LHCN-M2 (cell line): ENCODE measurements at regions not wholly inside any gene's neighbourhood (a gene's known extent, or its start where the extent isn't known, plus 50 kb on each side); places are given as distances from the start of the nearest gene placed in this dataset.

Experiments used
- DNase-seq: peaks from one replicate; pipeline ENCODE4 v3.0.0-alpha.2; 2012; ENCODE audit warnings: low read depth

DNA sequence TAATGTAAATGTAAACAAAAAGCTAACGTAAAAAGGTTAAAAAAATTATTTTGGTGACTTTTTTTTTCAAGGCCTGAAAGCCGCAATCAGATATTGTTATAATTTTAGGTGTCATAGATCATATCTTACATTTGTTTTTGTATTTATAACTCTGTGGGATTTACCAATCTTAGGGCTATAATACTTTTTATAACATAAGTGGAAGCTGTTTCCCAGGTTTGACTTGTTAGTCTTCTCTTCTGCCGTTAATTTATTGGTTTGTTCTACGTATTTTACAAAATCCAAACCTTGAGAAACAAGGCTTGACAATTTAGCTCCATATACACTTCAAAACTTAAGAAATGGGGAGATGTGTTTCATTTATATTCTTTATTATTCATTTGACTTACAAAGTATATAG lies 119.4 kb downstream of the EVX1 start:
- DNase-seq, result no peak

DNA sequence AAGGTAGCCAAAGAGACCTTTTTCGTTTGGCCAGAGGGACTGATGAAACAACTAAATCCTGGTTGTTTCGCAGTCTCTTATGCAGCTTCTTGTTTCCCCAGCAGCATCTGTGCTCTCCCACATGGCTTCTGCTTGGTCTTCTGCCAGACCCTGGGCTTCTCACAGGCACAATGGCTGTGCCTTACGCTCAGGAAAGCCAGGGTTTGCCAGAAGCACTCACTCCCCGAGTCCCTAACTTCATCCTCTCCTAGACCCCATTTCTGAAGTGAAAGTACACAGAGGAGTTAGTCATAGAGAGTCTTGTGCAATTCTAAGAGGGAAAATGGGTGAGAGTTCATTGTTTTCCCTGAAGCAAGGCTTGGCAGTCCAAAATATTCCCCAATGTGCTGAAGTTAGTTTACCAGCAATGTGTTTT lies 121.7 kb downstream of the EVX1 start:
- peak; percentile 77 for DNase-seq

DNA sequence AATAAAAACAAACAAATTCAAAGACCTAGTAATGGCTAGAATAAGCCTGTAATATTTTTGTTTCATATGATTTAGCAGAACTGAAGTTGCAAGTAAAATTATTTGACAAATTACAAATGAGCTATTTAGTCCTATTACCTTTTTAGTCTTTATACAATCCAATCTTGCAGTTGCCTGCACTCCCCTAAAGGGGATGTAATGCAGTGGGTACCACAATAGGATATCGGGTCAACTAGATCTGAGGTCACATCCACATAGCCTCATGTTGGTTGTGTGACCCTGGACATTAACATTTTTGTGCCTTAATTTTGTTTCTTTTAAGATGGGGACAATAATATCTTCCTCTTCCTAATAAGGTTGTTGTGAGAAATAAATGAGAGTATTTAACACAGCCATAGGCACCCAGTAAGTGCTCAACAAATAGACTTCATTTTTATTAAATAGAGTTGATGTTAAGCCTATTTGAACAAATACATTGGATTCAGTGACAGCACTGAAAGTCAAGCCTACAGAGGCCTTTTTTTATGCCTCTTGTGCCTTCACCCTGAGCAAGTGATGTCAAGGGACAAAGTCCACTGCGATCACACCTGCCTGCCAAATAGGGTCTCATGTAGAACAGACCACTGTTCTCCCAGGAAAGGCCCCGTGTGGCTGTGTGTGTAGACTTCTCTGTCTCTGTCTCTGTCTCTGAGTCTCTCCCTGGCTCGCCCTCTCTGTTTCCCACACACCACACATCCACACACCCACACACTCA lies 124.8 kb downstream of the EVX1 start:
- DNase-seq, result no peak

DNA sequence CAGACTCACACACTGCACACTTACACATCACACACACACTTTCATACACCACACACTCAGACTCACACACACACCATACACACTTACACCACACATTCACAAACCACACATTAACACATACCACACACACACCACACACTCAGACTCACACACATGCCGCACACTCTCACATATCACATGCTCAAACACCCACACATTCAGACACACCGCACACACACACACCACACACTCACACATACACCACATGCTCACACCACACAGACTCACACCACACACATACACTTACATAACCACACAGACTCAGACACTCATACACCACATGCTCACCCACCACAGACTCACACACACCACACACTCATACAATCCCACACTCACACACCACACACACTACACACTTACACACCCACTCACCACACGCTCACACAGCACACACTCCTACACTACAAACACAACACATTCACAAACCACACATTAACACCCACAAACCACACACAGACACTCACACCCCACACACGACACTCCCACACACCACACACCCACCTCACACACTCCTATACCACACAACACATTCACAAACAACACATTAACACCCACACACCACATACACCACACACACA lies 125.4 kb downstream of the EVX1 start:
- no peak for DNase-seq

DNA sequence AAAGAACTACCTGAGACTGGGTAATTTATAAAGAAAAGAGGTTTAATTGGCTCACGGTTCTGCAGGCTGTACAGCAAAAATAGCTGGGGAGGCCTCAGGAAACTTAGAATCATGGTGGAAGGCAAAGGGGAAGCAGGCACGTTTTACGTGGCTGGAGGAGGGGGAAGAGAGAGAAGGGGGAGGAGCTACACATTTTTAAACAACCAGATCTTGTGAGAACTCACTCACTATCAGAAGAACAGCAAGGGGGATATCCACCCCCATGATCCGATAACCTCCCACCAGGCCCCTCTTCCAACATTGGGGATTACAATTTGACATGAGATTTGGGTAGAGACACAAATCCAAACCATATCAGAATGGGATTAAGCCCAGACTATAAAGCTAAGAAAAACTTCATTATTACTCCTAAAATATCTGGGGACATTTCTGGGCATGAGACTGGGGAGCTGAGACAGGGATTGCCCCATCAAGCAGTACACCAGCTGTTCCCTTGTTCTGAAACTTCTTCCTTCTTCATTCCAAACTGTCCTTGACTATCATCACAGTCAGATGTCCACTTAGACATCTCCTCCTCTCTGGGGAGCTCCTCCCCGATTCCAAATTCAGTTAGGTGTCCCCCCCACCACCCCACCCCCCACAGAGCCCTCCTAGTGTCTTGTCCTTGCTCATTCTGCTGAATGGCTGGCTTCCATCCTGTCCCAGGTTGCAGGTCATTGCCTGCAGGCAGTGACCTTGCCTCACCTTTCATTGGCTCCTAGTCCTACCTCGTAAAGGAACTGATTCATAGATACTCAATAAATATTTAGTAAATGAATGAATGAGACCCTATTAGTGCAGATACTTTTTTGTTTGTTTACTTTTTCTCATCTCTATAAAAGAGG lies 132.6 kb downstream of the EVX1 start:
- DNase-seq, result no peak

DNA sequence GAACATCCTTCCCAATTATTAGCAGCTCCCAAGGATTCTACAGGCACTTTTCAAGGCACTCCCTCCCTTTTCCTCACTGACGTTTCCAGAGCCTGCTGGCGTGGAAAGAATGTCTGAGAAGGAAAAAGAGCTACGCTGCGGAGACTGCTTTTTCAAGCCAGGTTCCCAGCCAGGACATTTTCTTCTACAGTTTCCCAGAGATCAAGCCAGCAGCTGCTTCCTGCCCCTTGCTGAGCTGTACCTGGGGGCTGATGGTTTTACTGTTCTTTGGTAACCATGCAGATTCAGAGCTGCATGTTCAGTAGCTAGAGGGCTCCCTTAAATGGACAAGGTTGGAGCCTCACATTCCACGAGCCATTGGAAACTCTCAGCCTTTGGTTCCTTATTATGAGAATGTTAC lies 133.4 kb downstream of the EVX1 start:
- peak; percentile 6 for DNase-seq

DNA sequence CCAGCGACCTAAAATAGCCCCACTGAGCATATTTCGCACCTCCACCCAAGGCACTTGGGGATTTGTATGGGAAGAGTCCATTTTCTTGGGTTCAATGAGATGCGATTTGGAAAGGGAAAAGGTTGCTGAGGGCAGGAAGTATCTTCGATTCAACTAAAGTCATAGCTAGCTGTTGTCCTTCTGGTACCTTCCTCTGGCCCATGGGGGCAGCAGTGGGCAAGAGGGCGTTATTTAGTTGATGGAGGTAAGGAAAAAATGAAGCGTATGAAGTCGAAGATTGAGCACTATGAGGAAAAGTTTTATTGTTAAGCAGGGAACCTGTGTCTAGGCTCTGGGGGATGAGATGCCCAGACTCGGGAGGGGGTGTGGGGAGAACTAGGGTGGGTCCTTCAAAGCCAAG lies 135.4 kb downstream of the EVX1 start:
- DNase-seq, result no peak

DNA sequence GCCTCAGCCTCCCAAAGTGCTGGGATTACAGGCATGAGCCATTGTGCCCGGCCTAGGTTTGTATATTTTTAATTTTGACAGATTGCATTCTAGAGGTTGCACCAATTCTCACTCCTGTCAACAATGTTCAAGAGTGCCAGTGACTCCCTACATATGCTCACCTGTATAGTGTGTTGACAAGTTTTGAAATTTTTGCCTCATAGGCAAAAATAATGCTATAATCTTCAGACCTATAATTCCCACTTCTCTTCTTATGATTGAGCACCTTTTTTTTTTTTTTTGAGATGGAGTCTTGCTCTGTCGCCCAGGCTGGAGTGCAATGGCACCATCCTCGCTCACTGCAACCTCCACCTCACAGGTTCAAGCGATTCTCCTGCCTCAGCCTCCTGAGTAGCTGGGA lies 139.7 kb downstream of the EVX1 start:
- no peak for DNase-seq

DNA sequence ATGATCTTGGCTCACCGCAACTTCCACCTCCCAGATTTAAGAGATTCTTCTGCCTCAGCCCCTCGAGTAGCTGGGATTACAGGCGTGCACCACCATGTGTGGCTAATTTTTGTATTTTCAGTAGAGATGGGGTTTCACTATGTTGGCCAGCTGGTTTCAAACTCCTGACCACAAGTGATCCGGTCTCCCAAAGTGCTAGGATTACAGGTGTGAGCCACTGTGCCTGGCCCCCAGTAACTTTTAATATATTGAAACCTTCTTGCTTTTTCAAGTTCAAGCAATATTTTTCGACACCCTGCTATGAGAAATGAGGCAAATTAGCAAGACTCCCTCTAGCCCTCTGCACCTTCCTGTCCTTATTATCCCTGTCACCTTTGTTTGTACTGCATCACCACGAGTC lies 144.0 kb downstream of the EVX1 start:
- DNase-seq, result no peak

DNA sequence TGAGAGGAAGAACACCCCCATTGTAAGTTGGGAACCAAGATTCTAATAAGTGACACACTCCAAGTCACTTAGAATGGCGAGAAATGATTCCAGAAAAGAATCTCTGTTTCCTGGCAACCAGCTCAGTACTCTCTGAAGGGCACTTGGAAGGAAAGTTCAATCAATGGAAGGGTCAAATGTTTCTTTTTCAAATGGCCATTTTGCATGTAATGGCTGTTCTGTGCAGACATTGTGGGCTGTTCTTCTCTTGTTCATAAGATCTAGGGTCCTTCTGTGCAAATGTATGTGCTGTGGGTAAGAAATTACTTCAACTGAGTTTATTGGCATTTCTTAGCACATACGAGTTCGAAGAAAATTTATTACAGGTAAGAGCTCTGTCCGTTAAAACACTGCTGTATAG lies 145.3 kb downstream of the EVX1 start:
- DNase-seq, result no peak

DNA sequence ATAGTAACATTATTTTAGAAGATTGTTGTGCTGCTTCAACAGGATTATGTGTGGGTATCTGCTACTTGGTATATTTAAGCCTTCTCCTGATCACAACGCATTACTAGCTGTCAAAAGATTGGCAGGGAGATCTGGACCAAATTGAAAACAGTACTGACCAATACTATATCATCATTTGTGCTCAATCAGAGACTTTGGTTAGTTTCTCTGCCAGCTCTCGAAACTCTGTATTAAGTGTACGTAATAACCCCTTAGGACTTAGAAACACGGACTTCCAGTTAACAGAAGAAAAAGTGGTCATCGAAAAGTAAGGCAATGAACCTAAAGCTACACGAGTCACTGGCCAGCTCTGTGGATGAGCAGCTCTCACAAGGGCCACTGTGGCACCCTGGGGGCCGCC lies 146.0 kb downstream of the EVX1 start:
- DNase-seq, result no peak

DNA sequence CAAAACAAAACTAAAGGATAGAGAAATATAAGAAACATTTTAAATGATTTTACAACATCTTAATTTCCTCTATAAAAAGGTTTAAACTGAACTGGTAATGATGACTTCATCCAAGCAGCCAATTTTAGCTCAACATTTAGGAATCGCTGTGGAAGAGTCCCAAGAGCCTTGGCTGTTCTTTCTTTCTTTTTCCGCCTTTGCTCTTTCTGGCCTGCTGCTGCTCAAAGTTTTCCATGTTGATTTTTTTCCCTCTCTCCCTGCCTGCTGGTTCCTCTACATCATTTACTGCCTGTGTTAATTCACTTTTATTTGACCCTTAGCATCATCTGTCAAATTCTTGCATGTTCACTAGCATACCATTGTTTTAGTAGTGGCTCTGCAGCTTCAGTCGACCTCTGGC lies 146.9 kb downstream of the EVX1 start:
- no peak for DNase-seq

DNA sequence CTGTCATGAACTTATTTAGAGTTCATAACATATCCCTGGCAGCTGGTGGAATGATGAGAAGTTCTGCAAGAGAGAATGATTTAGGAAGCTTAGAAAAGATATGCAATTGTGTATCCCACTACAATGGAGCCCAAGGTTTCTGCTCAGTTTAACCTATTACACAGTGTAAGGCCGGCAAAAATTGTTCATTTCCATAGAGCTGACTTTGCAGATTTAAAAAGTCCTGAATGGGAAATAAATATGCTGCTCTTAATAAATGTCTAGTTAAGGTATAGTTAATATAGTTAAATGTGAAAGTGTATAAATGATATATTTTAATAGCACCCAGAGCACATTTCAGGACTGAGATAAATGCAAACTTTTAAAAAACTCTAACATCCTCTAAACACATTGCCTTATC lies 149.9 kb downstream of the EVX1 start:
- DNase-seq, result no peak

DNA sequence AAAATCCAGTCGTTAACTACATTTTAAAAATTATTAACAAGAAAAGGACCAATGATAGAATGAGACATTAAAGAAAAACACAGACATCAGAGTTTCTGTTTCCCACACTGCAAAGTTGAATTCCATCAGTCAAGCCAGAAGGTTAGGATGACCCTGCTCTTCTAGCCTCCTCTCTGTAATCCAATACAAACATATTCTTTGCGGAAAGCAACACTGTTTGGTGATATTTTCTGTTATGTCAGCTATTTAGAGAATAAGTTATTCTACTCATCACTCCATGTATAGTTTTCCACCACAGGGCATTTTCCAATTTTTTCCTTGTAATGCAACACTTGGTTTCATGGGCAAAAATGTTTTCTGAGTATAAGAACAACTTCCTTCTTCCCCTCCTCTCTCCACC lies 152.3 kb downstream of the EVX1 start:
- no peak for DNase-seq

DNA sequence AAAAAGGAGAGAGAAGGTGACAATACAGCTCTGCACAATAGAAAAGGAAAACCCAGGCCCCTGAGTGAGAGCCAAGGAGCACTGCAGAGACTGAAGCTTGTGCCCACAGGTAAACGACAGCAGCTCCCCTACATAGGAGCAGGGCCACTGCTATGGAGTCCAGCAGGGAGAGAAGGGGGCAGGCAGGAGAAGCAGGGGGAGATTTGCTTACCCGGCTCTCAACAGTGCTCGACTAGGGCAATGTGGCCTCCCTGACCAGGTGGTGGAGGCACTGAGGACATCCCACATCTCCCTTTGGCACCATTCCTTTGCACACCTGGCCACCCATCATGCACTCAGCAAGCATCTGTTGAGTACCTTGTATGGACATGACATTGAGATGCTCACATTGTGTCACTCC lies 153.0 kb downstream of the EVX1 start:
- no peak for DNase-seq

DNA sequence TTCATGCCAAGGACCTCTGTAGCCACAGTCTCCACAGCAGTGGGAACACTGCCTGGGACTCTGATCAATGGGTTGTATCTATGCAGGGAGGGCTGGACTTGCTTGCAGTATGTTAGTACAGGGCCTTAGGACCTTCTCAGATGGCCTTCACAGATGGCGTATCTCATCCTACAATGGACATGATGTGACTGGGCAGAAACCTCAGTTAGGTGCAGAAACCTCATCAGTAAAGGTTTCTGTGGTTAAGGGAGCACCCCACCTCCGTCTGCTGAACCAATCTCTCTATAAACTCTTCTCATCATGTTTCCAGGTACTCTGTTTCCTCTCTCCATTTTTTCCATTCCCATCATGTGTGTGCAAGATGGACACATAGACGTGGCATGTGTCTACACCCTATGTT lies 154.9 kb downstream of the EVX1 start:
- DNase-seq, result no peak

DNA sequence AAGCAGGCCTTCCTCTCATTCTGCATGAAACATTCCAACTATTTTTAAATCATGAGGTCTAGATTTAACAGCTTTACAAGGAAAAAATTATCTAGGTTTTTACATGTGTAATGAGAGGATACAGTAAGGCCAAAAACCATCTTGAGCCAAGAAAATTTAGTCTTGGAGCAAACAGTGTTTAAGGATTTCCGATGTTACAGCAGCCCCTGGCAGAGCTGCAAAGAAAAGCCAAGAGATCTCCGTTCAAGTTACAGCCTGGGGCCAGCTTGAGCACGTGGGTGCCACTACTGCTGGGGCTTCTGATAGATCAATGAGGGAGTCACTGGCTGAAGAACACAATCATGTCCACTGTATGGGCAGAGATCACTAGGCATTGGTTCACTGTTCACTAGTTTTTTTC lies 156.2 kb downstream of the EVX1 start:
- no peak for DNase-seq

DNA sequence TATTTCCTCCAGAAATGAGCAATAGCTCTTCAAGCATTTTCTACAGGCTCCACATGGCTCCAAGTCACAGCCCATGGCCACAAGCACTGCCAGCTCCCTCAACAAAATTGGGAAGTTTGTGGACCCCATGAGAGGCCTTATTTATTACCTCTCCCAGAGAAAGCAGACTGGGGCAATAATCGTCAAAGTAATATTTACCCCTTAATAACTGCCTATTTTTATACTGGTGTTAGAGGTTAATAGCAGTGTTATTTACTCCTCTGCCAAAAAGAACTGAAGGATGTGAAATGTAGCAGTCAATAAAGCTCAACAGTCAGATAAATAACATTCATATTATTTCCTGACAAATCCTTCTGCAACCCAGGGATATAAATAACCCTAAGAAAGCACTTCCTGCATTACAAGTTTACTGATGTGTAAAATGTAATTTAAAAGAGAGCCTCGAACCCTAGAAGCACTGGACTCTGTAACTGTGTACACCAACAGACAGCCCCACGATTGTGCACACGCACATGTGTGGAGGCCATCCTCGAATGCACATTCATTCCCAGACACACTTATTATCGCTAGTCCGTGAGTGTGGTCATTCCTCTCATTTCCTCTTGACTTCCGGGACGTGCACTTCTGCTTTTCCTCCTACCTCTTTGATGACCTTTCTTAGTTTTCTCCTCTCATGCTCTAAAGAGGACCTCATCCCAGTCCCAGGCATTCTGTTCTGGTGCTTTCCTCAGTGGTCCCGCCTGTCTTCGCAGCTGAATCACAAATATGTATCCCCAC lies 157.4 kb downstream of the EVX1 start:
- DNase-seq, result no peak

DNA sequence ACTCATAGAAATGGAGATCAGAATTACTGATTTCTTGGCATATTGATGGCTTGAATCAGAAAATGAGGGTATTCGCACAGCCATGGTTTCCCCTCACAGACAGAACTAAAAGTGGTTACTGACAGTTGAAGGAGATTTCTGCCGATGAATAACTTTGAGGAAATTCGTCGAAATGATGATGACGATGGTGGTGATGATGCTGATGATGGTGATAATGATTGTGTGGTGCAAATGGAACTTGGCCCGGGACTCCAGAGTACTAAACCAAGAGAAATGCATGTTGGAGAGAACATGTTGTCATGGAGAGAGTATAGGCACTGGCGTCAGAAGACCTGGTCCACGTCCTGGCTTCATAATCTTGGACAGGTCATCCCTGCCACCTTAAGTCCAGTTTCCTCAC lies 163.2 kb downstream of the EVX1 start:
- DNase-seq, result no peak

DNA sequence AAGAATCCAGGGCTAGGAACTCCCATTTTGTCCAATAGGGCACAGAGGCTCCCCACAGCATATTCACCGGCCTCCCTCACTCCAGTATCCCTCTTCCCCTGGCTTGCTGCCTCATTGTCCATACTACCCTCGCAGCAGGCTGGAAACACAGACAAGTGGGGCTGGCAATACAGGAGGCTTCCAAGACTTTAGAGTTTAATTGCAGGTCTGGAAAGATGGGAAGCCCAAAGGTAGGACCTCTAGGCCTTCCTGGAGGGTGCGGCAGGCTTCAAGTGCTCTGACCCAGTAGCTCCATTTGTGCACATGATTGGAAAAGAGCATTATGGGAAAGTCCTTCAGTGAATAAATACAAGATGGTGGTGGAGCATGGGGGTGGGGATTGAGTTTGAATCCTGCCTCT lies 166.7 kb downstream of the EVX1 start:
- no peak for DNase-seq

DNA sequence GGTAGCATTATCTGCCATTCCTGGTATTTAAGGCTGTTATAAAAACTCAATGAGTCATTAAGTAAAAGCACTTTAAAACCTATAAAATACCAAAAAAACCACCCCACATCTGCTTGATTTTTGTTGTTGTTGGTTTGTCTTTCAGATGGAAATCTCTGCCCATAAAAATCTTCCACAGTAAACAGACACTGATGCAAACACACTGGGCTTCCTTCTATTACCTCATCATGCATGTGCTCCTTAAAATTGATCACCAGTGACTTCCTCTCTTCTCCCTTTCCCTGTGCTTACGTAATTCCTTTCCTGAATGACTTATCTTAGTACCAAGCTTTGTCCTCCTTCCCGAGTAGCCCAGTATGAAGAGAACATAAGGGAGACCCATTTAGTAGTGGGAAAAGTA lies 167.2 kb downstream of the EVX1 start:
- DNase-seq, result peak; percentile 65
